Stimulated activated naive CD8-positive, alpha-beta T cell treated with anti-CD3 and anti-CD28 coated beads, Interleukin-15, Interleukin-2, amounts not matched to agents 100 U/mL and 50 U/mL, for 24 hours (primary cell): ENCODE measurements at regions not wholly inside any gene's neighbourhood (a gene's known extent, or its start where the extent isn't known, plus 50 kb on each side); places are given as distances from the start of the nearest gene placed in this dataset.
A peak's percentile ranks its signal among the peaks of the same experiment; 100 is the strongest.
"Not testable (repeated sequence)": the region's sequence is repeated elsewhere in the genome, so short reads cannot be mapped to it uniquely, and the experiment has no call there.

Experiments
- ATAC-seq: fragments of 150-1000 bp; cut with Tn5 transposase; one replicate; pipeline ENCODE4 v1.10.0; 2021
- DNase-seq: peaks from one replicate; pipeline ENCODE4 v3.0.0; 2021

DNA sequence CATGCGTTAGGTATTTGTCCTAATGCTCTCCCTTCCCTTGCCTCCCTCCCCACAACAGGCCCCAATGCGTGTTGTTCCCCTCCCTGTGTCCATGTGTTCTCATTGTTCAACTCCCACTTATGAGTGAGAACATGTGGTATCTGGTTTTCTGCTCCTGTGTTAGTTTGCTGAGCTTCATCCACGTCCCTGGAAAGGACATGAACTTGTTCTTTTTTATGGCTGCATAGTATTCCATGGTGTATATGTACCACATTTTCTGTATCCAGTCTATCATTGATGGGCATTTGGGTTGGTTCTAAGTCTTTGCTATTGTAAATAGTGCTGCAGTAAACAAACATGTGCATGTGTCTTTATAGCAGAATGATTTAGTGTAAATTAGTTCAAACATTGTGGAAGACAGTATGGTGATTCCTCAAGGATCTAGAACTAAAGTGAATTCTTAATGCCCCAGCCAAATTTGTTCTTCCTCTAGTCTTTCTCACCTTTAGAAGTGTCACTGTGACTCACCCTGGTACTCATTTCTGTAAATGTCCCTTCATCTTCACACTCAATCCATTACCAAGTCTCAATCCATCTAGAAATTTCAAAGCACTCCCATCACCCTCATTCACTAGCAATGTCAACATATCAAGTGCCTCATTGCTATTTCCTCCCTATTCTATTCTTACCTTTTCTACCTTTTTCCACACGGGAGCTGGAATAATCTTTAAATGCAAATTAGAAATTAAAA, 123.9 kb downstream of the MREG start:
- not testable (repeated sequence) for DNase-seq

GRCh38 chr2:215888680-215889079, 124.7 kb downstream of the MREG start:
- DNase-seq (no peak), ATAC-seq (no peak)

More for the DNA sequence above, 123.9 kb downstream of the MREG start:
- ATAC-seq = not testable (repeated sequence)

DNA sequence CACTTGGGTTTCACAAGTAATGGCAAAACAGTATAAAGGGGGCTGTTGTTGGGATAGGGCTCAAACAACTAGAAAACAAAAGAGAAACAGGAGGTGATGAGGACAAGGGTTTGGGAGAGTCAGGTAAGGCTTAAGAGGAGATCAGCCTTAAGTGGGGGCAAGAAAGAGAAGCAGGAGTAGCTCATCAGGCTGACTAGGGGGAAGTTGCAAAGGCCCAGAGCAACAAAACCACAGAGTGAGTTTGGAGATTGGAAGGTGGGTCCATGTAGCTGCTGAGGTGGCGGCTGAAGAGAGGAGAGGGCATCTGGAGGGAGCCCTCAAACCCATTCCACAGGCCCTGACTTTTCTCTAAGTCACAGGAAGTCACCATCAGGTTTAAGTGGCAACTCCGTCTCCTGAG, 126.0 kb downstream of the MREG start:
- DNase-seq (no peak), ATAC-seq (no peak)

DNA sequence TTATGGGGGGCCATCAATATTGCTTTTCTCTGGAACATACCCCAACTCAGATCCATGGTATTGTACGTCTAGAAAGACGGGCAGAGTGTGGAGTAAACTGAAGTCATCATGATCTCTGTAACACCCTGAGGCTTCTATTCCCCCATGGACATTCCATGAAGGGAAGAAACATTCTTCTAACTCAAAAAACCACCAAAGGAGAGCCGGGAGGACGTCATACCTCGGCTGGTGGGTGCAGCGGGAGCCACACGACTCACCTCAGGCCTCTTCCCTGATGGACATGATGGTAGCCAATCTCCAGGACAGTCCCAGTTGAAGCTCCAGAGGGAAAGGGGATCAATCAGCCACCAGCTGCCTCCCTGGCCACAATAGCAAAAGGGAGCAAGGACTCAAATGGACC, 127.3 kb downstream of the MREG start:
- DNase-seq (no peak), ATAC-seq (no peak)

- DNase-seq = no peak
- no peak for ATAC-seq
Observed at GRCh38 chr2:215885536-215885935, 127.8 kb downstream of the MREG start.

DNA sequence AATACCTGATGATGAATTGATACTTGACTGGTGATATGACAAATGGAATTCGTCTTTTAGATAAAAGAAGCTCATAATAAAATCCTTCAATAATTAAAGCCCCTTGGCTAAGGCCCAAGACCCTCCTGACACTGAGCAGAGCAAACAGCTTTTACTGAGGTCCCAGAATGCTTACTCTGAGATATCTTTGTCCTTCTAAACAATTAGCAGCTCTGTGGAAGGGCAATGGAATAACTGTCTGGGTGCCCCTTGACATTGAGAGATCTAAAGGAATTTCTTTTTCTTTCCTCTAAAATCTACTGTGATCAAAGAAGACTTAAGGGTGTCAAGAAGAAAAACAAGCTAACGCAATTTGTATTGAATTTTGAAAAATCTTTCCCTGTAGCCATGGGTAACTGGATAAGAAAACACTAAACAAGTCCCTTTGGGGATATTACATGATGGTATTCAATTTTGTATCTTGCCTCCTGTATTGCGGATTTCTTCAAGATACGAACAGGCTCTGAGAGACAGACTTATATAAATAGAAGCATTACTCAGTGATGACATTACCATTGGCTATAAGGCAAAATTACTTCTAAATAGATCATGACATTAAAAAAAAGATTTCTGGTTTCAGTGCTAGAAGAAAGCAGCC, 128.8 kb downstream of the MREG start:
- DNase-seq (no peak), ATAC-seq (no peak)

- ATAC-seq (no peak), DNase-seq (no peak)
Observed at GRCh38 chr2:215883799-215884198, 129.6 kb downstream of the MREG start.

DNA sequence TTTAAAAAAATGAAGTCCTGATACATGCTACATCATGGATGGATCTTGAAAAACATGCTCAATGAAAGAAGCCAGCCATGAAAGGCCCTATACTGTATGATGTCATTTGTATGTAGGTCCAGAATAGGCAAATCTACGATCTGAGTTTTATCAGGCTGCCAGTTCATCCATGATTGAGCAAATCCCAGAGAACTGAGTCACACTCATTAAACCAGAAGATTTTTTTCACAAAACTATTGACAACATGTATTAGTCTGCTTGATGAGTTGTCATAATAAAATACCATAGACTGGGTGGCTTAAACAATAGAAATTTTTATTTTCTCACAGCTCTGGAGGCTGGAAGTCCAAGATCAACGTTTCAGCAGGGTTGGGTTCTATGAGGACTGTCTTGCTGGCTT, 130.7 kb downstream of the MREG start:
- ATAC-seq (no peak), DNase-seq (no peak)

- DNase-seq (no peak), ATAC-seq (no peak)
Observed at GRCh38 chr2:215881582-215881981, 131.8 kb downstream of the MREG start.

- ATAC-seq = no peak
Observed at GRCh38 chr2:215880970-215881369, 132.4 kb downstream of the MREG start.

DNA sequence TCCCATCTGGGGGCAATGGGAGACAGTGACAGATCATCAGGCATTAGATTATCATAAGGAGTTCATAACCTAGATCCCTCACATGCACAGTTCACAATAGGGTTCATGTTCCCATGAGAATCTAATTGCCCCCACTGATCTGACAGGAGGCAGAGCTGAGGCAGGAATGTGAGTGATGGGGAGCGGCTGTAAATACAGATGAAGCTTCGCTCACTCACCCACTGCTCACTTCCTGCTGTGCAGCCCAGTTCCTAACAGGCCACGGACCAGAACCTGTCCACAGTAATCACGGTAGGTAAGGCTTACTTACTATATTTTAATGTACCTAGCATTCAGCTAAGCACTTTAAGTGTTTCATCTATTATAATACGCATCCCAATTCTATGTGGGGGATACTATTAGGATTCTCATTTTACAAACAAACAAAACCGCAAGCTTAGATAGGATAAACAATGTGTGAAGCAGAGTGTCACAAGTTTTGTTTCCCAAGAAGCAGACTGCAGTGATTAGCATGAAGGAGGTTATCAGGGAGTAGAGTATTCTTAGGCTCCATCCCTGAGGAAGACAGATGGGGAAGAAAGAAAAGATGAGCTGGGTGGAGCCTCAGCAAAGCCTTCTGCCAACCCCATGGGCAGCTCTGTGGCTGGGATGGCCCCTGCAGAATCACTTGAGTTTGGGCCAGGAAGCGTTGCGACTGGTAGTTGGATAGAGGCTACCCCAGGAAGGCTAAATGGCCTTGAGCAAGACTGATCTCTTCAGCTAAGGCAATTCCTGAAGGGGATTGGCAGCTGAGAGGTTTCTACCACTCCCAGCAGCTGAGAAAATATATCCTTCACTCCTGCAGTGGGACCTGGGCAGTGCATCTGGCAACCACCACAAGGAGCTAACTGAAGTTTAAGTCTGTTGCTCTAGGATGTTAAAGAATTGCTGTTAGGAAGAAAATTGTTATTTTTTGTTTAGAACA, 133.1 kb downstream of the MREG start:
- ATAC-seq (no peak), DNase-seq (no peak)

More at GRCh38 chr2:215880970-215881369, 132.4 kb downstream of the MREG start:
- no peak for DNase-seq

GRCh38 chr2:215879331-215879730, 134.0 kb downstream of the MREG start:
- ATAC-seq (no peak), DNase-seq (no peak)

GRCh38 chr2:215878476-215879063, 134.8 kb downstream of the MREG start:
- DNase-seq = no peak
- no peak for ATAC-seq

DNA sequence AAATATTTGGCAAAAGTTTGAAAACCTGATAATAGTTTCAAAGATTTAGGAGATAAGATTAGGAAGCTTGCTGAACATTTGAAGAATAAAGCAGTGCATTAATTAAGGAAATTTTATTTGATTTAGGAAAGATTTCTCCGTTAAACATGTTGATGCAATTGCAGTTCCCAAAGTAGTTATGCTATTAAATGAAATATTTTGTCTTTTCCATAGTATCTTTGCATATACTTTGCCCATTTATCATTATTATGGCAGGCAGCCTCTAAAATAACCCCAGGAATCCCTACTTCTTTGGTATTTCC, 136.5 kb downstream of the MREG start:
- ATAC-seq = no peak
- no peak for DNase-seq

- ATAC-seq = no peak
- DNase-seq = no peak
Observed at GRCh38 chr2:215876139-215876936, 137.0 kb downstream of the MREG start.

GRCh38 chr2:215874418-215874817, 138.9 kb downstream of the MREG start:
- ATAC-seq (no peak), DNase-seq (no peak)

GRCh38 chr2:215870986-215871385, 142.4 kb downstream of the MREG start:
- ATAC-seq (no peak), DNase-seq (peak; percentile 15)

DNA sequence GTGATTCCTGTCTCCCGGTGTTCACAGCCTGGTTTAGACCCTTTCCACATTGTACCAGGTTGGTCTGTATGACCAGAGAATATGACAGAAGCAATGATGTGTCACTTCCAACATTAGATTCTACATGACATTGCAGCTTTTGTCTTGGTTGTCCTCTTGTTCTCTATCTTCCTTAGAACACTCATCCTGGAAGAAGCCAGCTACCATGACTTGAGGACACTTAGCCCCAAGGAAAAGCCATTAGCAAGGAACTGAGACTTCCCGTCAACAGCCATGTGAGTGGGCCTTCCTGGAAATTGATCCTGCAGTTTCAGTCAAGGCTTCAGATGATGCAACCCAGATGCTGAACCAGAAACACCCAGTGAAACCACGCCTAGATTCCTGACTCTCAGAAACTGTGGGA, 143.3 kb downstream of the MREG start:
- DNase-seq (no peak), ATAC-seq (no peak)

GRCh38 chr2:215868846-215869543, 144.4 kb downstream of the MREG start:
- no peak for ATAC-seq
- no peak for DNase-seq

DNA sequence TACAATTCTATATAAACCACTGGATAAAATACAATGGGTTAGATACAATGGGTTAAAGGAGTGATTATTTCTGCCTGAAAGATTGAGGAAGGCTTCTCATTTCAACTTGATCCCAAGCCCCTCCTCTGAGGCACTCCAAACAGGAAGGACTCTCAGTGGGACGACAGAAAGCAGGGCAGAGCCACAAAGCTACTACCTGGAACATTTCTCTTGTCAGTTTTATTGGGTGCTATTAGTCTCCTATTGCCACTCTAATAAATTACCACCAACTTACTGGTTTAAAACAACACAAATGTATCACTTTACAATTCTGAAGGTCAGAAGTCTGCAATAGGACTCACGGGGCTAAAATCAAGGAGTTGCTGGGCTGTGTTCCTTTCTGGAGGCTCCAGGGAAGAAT, 146.7 kb downstream of the MREG start:
- no peak for DNase-seq
- ATAC-seq = no peak

DNA sequence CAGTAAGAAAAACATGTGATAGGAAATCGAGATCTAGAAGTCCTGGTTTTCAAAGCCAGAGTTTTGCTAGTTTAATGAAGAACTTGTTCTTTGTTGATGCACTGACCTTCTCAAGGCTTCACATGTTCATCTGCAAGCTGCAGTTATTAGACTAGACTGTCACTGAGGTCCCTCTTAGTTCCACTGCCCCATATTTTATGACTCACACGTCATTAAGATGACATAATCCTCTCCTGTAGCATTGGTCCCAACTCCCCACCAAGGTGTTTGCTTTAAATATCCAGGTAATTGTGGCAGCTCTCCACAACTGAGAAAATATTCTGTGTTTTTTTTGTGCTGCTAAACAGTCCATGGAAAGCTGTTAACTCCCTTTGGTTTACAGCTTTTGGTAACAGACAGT, 149.7 kb downstream of the MREG start:
- ATAC-seq (no peak), DNase-seq (no peak)
